Stomach smooth muscle (tissue), 2 donors: ENCODE measurements at regions not wholly inside any gene's neighbourhood (a gene's known extent, or its start where the extent isn't known, plus 50 kb on each side); places are given as distances from the start of the nearest gene placed in this dataset.

Experiments
- H3K27ac ChIP-seq: one replicate; pipeline ENCODE4 v1.7.0; 2013; ENCODE audit warnings: mild to moderate bottlenecking, low read length, inconsistent platforms
- H3K27me3 ChIP-seq, 2 donors: one replicate each; pipeline ENCODE4 v1.7.0; 2013; ENCODE audit warnings: low read length in 2 of 2; ENCODE audit not compliant: insufficient read depth in 2 of 2, control insufficient read depth in 1 of 2
- H3K36me3 ChIP-seq, 2 donors: one replicate each; pipeline ENCODE4 v1.7.0; 2013; ENCODE audit warnings: low read length in 2 of 2; ENCODE audit not compliant: control insufficient read depth in 2 of 2, insufficient read depth in 2 of 2
- H3K4me1 ChIP-seq: one replicate; pipeline ENCODE4 v1.7.0; 2013; ENCODE audit warnings: low read length; ENCODE audit not compliant: control insufficient read depth, insufficient read depth
- H3K4me3 ChIP-seq, 2 donors: one replicate each; pipeline ENCODE4 v1.7.0; 2013; ENCODE audit warnings: low read length in 2 of 2
- H3K9ac ChIP-seq, 2 donors: one replicate each; pipeline ENCODE4 v1.7.0; 2013; ENCODE audit warnings: low read length in 2 of 2, mild to moderate bottlenecking in 1 of 2
- H3K9me3 ChIP-seq, 2 donors: one replicate each; pipeline ENCODE4 v1.7.0; 2013; ENCODE audit warnings: low read length in 2 of 2; ENCODE audit not compliant: control insufficient read depth in 2 of 2
- donor health status: healthy.
- donor health status: Pancreatic carcinoma.

DNA sequence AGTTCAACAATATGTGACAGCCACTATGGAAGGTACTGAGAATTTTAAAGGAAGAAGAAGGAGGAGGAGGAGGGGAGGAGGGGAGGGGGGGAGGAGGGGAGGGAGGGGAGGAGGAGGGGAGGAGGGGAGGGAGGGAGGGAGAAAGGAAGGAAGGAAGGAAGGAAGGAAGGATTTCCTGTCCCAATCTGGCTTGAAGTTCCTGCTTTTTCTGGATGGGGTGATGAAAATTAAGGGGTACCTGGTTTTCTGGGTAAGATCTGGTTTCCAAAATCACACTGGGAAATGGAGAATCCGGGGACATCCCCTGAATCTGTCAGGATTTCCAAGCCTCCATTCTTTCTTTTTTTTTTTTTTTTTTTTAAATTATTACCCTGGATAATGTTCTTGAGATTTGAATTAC lies 271.8 kb downstream of the MTX2 start:
- Histone ChIP-seq H3K27me3 (no peaks in the 10 kb centered on the region), H3K9ac (no peak overlapping the region), H3K36me3 (no peaks in the 10 kb centered on the region), H3K4me1 (no peaks in the 10 kb centered on the region), H3K27ac (no peak overlapping the region), H3K4me3 (no peak overlapping the region), H3K9me3 (no peaks in the 10 kb centered on the region)

DNA sequence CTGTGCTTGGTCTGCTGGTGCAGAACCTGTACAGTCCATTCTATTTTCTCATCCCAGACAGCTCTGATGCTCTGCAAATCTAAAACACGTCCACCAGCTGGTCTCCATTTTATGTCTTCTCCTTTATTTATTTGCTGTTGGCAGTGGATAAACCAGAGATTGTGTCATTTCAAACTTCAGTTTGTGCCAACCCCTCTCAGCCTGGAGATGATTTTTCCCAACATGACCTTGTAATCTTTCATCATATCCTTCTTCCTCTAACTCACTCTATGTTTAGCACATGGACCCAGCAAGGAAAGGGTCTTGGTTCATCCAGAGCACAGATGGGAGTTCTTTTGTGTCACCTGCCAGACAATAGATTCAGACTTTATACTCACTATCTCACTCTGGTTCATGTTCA lies 273.2 kb downstream of the MTX2 start:
- no peak overlapping the region for H3K9ac ChIP-seq
- no peak overlapping the region for H3K27ac ChIP-seq
- no peaks in the 10 kb centered on the region for H3K4me1 ChIP-seq
- no peaks in the 10 kb centered on the region for H3K27me3 ChIP-seq
- H3K9me3 ChIP-seq = no peaks in the 10 kb centered on the region
- H3K4me3 ChIP-seq = no peak overlapping the region
- H3K36me3 ChIP-seq = no peaks in the 10 kb centered on the region

DNA sequence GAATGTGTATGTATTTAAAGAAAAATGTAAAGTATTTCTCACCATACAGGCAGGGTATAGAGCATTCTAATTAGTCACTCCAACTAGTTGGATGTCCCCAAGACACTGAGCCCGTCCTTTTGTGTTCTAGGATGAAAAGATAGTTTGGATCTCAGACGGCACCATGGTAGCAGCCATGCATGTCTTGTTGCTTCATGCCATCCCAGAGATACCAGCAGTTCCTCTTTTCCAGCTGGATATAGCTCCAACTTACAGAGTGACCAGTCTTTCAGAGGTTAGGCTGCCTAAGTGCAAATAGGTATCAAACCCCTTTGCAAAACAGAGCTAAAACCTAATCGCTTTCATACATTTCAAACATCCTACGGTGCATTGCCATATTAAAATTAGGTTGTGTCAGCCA lies 275.3 kb downstream of the MTX2 start:
- no peak overlapping the region for H3K4me3 ChIP-seq
- H3K4me1 ChIP-seq = no peaks in the 10 kb centered on the region
- no peaks in the 10 kb centered on the region for H3K27me3 ChIP-seq
- H3K9ac ChIP-seq = no peak overlapping the region
- H3K9me3 ChIP-seq = no peaks in the 10 kb centered on the region
- no peaks in the 10 kb centered on the region for H3K36me3 ChIP-seq
- no peak overlapping the region for H3K27ac ChIP-seq

DNA sequence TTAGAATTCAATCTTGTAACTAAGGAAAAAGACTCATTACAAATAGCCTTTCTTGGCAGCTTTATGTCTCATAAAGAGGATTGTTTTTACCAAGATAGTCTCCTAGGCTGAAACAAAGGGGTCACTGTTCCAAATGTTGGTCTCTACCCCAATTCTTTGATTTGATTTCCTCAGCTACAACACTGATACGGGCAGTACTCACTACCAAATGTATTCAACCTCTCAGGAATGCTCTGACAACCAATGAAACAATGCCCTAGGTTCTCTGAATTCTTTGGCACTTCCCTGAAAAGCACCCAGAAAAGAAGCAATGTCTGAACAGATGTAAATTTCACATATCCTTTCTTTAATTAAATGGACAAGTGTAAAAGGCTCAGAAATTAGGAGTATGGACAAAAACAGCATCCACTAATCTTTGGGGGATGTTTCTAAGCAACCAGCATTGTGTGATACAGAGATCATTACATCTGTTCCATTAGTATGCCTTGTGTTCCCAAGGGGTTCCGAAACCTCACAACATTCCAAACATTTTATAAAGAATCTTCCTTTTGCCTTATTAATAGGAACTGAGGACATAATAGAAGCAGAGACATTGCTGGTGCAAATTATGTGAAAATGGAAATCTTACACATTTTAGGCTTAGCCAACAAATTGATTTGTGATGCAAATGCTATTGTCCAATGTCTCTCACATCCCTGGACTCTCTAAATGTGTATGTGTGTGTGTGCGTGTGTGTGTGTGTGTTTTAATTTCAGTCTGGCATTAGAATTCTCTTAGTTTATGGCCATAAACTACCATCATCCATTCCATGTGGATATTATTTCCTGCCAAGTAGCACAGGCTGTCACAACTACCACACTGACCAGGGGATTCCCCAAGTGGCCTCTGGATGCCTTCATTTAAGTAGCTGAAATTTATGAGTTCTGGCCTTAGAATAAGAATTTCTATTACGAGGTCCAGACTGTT lies 276.0 kb downstream of the MTX2 start:
- Histone ChIP-seq H3K9ac (no peak overlapping the region), H3K9me3 (no peaks in the 10 kb centered on the region), H3K4me1 (no peaks in the 10 kb centered on the region), H3K4me3 (no peak overlapping the region), H3K36me3 (no peaks in the 10 kb centered on the region), H3K27ac (no peak overlapping the region), H3K27me3 (no peaks in the 10 kb centered on the region)

DNA sequence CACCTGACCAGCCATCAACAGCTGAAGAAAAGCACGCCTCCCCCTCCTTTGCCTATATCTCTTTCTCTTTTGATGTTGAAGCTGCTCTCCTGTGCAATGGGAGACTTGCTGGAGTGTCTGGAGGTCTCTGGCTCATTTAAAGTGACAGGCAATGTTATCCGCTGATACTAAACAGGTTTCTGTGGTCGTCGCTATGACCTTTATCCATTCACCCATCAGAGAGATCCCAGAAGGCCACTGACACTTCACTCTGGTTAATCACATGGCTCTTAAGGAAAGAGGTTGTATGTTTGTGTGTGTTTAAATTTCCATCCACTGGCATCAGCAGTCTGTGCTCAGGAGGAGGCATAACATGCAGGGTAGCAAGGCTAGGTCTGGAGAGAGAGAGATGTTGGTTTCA lies 277.3 kb downstream of the MTX2 start:
- Histone ChIP-seq H3K9ac (no peak overlapping the region), H3K27ac (no peak overlapping the region), H3K4me3 (no peak overlapping the region), H3K9me3 (no peaks in the 10 kb centered on the region), H3K4me1 (no peaks in the 10 kb centered on the region), H3K27me3 (no peaks in the 10 kb centered on the region), H3K36me3 (no peaks in the 10 kb centered on the region)

DNA sequence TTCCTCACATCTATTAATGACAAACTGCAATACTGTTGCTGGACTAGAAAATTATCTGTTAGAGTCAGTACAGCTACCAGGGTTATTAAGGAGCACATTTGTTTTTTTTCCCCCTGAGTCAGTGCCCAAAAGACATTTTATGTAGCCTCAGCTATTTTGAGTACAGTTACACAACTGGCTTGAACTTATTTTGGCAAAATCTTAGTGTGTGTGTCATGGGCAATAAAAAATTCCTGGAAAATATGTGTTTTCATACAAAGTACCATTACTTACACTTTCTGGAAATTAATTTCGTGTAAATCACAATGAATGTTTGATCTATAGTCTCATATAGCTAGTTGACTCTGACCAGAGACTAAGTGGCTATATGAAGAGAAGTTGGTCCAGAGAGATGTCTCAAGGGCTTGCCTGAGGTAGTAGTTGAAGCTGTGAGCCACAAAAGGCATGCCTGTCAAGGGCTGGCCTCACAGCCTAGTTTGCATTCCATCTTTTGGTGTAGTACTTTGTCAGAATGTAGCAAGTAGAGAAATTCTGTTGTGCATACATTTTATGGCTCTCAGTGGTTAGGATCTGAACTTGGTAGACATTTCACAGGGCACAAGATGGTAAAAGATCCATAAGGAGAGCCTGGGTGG lies 283.4 kb downstream of the MTX2 start:
- no peaks in the 10 kb centered on the region for H3K36me3 ChIP-seq
- no peaks in the 10 kb centered on the region for H3K9me3 ChIP-seq
- no peak overlapping the region for H3K9ac ChIP-seq
- no peak overlapping the region for H3K27ac ChIP-seq
- H3K4me1 ChIP-seq = no peaks in the 10 kb centered on the region
- no peak overlapping the region for H3K4me3 ChIP-seq
- peaks cover 4 to 6% of the 10 kb centered on the region in 2 donors for H3K27me3 ChIP-seq

DNA sequence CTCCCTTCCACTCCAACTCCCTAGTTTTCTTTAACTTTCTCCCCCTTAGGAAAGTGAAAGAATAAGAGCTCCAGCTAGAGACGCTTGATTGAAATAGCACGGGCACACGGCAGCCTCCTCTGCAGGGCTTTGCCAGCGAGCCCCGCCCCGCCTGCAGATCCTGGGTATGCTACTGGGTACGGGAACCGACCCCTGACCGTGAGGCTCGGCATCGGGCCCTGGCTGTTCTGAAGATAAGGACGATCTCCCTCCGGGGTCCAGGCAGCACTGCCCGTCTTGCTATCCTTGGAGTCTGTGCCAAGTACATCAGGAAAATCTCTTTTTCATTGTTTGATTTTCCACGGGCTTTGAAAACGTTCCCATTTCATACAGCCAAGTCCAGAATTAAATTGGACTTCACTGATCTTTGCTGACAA lies 284.5 kb downstream of the MTX2 start:
- H3K27ac ChIP-seq = no peak overlapping the region
- peaks cover 4 to 6% of the 10 kb centered on the region in 2 donors for H3K27me3 ChIP-seq
- no peaks in the 10 kb centered on the region for H3K9me3 ChIP-seq
- no peaks in the 10 kb centered on the region for H3K4me1 ChIP-seq
- H3K9ac ChIP-seq = peak overlapping the region; percentile 39 to 65
- H3K36me3 ChIP-seq = no peaks in the 10 kb centered on the region
- peak overlapping the region; percentile 78 to 83 for H3K4me3 ChIP-seq

DNA sequence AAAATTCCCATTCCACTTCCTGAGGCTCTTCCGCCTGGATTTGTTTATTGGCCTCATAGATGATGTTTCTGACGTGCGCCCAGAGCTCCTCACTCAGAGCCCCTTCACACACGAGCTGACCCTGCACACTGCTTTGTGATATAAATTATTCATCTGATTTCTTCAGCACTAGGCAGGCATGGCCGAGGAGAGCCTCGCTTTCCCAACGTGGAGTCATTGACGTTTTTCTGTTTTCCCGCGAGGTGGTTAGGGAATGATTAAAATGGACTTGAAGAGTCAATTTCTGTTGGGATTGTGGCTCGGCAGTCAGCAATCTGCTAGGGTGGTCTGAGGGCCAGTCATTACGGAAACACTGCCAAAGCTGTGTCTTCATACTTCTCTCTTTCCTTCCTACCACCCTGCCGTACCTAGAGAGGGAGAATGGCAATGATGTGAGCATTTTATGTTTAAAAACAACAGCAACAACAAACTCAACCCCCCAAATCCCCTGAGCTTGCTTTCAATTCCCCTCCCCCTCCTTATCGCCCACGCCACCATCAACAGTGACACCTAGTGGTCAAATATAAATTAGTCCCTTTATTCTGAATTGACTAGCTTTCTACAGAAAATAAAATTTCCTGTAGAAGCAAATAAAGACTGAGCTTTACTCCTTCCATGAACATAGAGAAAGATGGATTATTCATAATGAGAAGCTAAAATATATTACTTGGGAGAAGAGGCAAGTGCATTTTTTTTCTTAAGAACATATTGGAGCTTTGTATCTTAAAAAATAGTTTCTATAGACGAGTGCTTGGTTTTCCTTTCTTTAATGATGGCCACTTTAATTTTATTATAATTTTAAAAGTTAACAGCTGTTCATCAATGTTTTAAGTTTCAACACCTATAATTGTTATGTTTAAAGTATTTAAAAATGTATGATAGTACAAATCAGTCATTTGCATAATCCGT lies 285.1 kb downstream of the MTX2 start:
- no peaks in the 10 kb centered on the region for H3K9me3 ChIP-seq
- H3K4me1 ChIP-seq = no peaks in the 10 kb centered on the region
- H3K9ac ChIP-seq = peak overlapping the region; percentile 39 to 65
- no peaks in the 10 kb centered on the region for H3K36me3 ChIP-seq
- peaks cover 6% of the 10 kb centered on the region in 2 donors for H3K27me3 ChIP-seq
- H3K4me3 ChIP-seq = peak overlapping the region; percentile 78 to 83
- no peak overlapping the region for H3K27ac ChIP-seq

DNA sequence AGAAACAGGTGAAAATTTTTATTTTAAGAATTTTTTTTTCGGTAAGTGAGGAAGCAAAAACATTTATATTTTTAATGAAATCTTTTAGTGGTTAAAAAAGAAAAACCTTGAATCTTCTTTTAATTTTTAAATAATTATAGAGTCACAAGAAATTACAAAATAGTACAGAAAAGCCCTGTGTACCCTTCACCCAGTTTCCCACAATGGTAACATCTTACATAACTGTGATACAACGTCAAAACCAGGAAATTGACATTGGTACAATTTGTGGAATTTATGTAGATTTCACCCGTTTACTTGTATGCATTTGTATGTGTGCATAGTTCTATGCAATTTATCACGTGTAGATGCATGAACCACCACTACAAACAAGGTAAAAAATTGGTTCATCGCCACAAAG lies 285.9 kb downstream of the MTX2 start:
- Histone ChIP-seq H3K4me1 (no peaks in the 10 kb centered on the region), H3K4me3 (no peak overlapping the region), H3K27me3 (peaks cover 6 to 9% of the 10 kb centered on the region in 2 donors), H3K9ac (no peak overlapping the region), H3K9me3 (no peaks in the 10 kb centered on the region), H3K27ac (no peak overlapping the region), H3K36me3 (no peaks in the 10 kb centered on the region)

DNA sequence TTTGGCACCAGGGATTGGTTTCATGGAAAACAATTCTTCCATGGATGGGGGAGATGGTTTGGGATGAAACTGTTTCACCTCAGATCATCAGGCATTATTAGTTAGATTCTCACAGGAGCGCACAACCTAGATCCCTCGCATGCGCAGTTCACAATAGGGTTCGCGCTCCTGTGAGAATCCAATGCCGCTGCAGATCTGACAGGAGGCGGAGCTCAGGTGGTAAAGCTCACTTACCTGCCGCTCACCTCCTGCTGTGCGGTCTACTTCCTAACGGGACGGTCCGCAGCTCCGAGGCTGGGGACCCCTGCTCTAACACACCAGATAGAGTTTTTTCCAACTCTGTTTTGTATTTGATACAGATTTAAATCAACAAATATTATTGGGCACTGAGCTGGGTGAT lies 286.5 kb downstream of the MTX2 start:
- Histone ChIP-seq H3K36me3 (no peaks in the 10 kb centered on the region), H3K9me3 (no peaks in the 10 kb centered on the region), H3K27ac (no peak overlapping the region), H3K4me1 (no peaks in the 10 kb centered on the region), H3K4me3 (no peak overlapping the region), H3K9ac (no peak overlapping the region), H3K27me3 (peaks cover 6 to 9% of the 10 kb centered on the region in 2 donors)
